Esophagus squamous epithelium (tissue), 4 donors: ENCODE measurements at regions not wholly inside any gene's neighbourhood (a gene's known extent, or its start where the extent isn't known, plus 50 kb on each side); places are given as distances from the start of the nearest gene placed in this dataset.

Experiments used
- CTCF ChIP-seq, 6 experiments: fragments of 450-650 bp in 4 of 6; fragments of 200-600 bp in 2 of 6; sonication (generic) in 2 of 6; IDR thresholded peaks; one replicate each; pipeline ENCODE4 v1.5.1; 2016 to 2019; ENCODE audit warnings: antibody characterized with exemption in 6 of 6, mild to moderate bottlenecking in 4 of 6, moderate library complexity in 4 of 6
- POLR2A ChIP-seq, 4 donors: fragments of 450-650 bp; IDR thresholded peaks; one replicate each; pipeline ENCODE4 v1.6.1; 2017; ENCODE audit warnings: antibody characterized with exemption in 4 of 4, mild to moderate bottlenecking in 4 of 4, moderate library complexity in 3 of 4

GRCh38 chr15:87703327-87704111 is 553.0 kb downstream of the NTRK3 start:
- no peak for TF ChIP-seq CTCF (IDR thresholded peaks at IDR 0.05)
- no peak for TF ChIP-seq POLR2A (IDR thresholded peaks at IDR 0.05)
